ENCODE measurements at regions not wholly inside any gene's neighbourhood (a gene's known extent, or its start where the extent isn't known, plus 50 kb on each side); places are given as distances from the start of the nearest gene placed in this dataset.

DNA sequence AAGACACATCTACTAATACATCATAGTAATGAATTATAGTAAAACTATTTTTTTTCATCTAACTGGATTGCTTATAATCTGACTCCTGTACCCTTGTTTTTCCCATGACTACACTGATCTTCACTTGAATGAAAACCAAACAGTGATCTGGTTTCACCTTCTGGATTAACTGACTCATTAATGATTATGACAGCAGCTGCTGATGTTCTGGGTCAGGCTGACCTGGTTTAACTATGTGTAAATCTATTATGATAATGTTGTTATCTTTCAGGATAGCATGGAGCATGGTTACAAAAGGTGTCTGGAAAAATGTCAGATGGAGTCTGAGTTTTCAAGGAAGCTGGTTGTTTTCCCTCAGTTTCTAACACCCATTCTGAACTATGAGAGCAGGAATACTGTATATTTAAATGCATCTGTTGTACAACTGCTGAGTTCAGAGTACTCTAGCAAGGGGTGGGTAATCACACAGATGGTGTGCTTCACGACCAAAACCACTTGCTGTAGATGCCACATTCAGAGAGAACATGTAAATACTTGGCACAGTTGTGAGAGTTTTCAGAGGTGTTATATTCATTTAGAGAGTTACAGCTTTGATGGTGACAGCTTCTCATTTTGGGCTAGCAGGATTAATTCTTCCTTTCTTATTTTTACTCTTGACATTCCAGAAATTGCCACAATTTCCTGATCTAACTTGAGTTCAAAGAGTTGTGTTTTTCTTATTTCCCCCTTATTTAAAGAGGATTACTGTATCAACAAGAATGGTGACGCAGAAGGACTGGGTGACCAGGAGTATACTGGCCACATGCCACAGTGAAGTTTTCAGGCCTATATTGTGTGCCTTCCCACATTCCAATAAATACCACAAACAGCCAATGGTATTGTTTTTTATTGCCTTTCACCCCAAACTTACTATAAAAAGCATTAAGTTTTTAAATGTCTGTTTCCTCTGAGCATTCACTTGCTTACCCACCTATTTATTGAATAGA, 249.7 kb upstream of the TET2 start:
- TF ChIP-seq, protein P1, sequence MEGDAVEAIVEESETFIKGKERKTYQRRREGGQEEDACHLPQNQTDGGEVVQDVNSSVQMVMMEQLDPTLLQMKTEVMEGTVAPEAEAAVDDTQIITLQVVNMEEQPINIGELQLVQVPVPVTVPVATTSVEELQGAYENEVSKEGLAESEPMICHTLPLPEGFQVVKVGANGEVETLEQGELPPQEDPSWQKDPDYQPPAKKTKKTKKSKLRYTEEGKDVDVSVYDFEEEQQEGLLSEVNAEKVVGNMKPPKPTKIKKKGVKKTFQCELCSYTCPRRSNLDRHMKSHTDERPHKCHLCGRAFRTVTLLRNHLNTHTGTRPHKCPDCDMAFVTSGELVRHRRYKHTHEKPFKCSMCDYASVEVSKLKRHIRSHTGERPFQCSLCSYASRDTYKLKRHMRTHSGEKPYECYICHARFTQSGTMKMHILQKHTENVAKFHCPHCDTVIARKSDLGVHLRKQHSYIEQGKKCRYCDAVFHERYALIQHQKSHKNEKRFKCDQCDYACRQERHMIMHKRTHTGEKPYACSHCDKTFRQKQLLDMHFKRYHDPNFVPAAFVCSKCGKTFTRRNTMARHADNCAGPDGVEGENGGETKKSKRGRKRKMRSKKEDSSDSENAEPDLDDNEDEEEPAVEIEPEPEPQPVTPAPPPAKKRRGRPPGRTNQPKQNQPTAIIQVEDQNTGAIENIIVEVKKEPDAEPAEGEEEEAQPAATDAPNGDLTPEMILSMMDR (IDR thresholded peaks at IDR 0.05; ENCODE audit: extremely low read depth in 1 of 2, insufficient read depth in 1 of 2, low read depth in 1 of 2, low read length in 2 of 2), result no peak
- TF ChIP-seq POLR2A (IDR thresholded peaks at IDR 0.05; ENCODE audit: low read depth, low read length) (no peak), POLR2AphosphoS5 (IDR thresholded peaks at IDR 0.05; ENCODE audit: insufficient read depth, low read depth, low read length) (no peak)

Measured in endothelial cell of umbilical vein (primary cell).